CD4-positive, CD25-positive, alpha-beta regulatory T cell (primary cell): ENCODE measurements at regions not wholly inside any gene's neighbourhood (a gene's known extent, or its start where the extent isn't known, plus 50 kb on each side); places are given as distances from the start of the nearest gene placed in this dataset.

ENCODE experiments used
- ATAC-seq, 2 donors: fragments of 150-1000 bp; cut with Tn5 transposase; one replicate each; pipeline ENCODE4 v1.10.0; 2021; ENCODE audit warnings: low read depth in 2 of 2, moderate number of reproducible peaks in 2 of 2, moderate library complexity in 1 of 2
- DNase-seq, 3 donors: peaks; one replicate each; pipeline versions ENCODE4 v3.0.0 to v3.0.0-alpha.2; 2012 to 2022; ENCODE audit warnings: mixed read lengths in 1 of 3
- H3K27ac ChIP-seq: one replicate; pipeline ENCODE4 v1.7.0; 2013; ENCODE audit warnings: mild to moderate bottlenecking, low read length; ENCODE audit not compliant: insufficient read depth, poor library complexity, severe bottlenecking
- H3K27me3 ChIP-seq: one replicate; pipeline ENCODE4 v1.7.0; 2013; ENCODE audit warnings: low read length; ENCODE audit not compliant: control insufficient read depth, insufficient read depth
- H3K36me3 ChIP-seq: one replicate; pipeline ENCODE4 v1.7.0; 2013; ENCODE audit warnings: mild to moderate bottlenecking, low read length, moderate library complexity; ENCODE audit not compliant: control insufficient read depth, insufficient read depth
- H3K4me1 ChIP-seq: 2 replicates; pipeline ENCODE4 v1.7.0; 2013; ENCODE audit warnings: mild to moderate bottlenecking, low read length; ENCODE audit not compliant: insufficient read depth, control insufficient read depth, poor library complexity, severe bottlenecking
- H3K4me3 ChIP-seq: one replicate; pipeline ENCODE4 v1.7.0; 2013; ENCODE audit warnings: low read depth, mild to moderate bottlenecking, low read length, moderate library complexity
- H3K9me3 ChIP-seq, 2 experiments: 1 replicate in 1 of 2; 2 replicates in 1 of 2; pipeline ENCODE4 v1.7.0; 2013; ENCODE audit warnings: low read length in 2 of 2, mild to moderate bottlenecking in 1 of 2, moderate library complexity in 1 of 2; ENCODE audit not compliant: control insufficient read depth in 2 of 2
- H3K27ac Mint-ChIP-seq, 3 donors: one replicate each; pipeline ENCODE4 v1.8.0; 2020 to 2022; ENCODE audit warnings: mild to moderate bottlenecking in 3 of 3, mixed read lengths in 3 of 3, moderate library complexity in 2 of 3
- H3K27me3 Mint-ChIP-seq: one replicate; pipeline ENCODE4 v1.8.0; 2022; ENCODE audit warnings: mild to moderate bottlenecking, mixed read lengths
- H3K36me3 Mint-ChIP-seq: one replicate; pipeline ENCODE4 v1.8.0; 2020; ENCODE audit warnings: mixed read lengths
- H3K4me1 Mint-ChIP-seq, 4 donors: one replicate each; pipeline ENCODE4 v1.8.0; 2020 to 2022; ENCODE audit warnings: mixed read lengths in 4 of 4, mild to moderate bottlenecking in 1 of 4
- H3K4me3 Mint-ChIP-seq, 4 donors: one replicate each; pipeline ENCODE4 v1.8.0; 2020 to 2022; ENCODE audit warnings: mild to moderate bottlenecking in 4 of 4, mixed read lengths in 4 of 4, moderate library complexity in 3 of 4
- H3K9me3 Mint-ChIP-seq, 7 donors: one replicate each; pipeline ENCODE4 v1.8.0; 2020 to 2022; ENCODE audit warnings: mixed read lengths in 7 of 7, mild to moderate bottlenecking in 3 of 7, moderate library complexity in 2 of 7

GRCh38 chr1:68788762-68789161, 291.9 kb upstream of the DEPDC1 start:
- ATAC-seq: no peak
- DNase-seq: no peak
- Histone ChIP-seq H3K4me1 (no peaks in the 10 kb centered on the region), H3K9me3 (peaks cover 0 to 5% of the 10 kb centered on the region in 2 experiments), H3K27ac (no peak overlapping the region), H3K4me3 (no peak overlapping the region), H3K27me3 (no peaks in the 10 kb centered on the region), H3K36me3 (no peaks in the 10 kb centered on the region)
- no peak overlapping the region for H3K4me3 Mint-ChIP-seq
- H3K27ac Mint-ChIP-seq: peak overlapping the region in 1 of 3 donors; percentile 11
- no peaks in the 10 kb centered on the region for H3K36me3 Mint-ChIP-seq
- H3K4me1 Mint-ChIP-seq: no peaks in the 10 kb centered on the region
- H3K9me3 Mint-ChIP-seq: peaks cover 0 to 14% (median 4%) of the 10 kb centered on the region in 7 donors
- no peaks in the 10 kb centered on the region for H3K27me3 Mint-ChIP-seq

GRCh38 chr1:68791800-68792199, 294.9 kb upstream of the DEPDC1 start:
- no peaks in the 10 kb centered on the region for H3K36me3 Mint-ChIP-seq
- H3K27ac Mint-ChIP-seq: no peak overlapping the region
- peaks cover 0 to 20% (median 4%) of the 10 kb centered on the region in 7 donors for H3K9me3 Mint-ChIP-seq
- Histone ChIP-seq H3K36me3 (no peaks in the 10 kb centered on the region), H3K4me3 (no peak overlapping the region), H3K27ac (no peak overlapping the region), H3K4me1 (no peaks in the 10 kb centered on the region), H3K9me3 (peaks cover 0 to 5% of the 10 kb centered on the region in 2 experiments), H3K27me3 (no peaks in the 10 kb centered on the region)
- no peak overlapping the region for H3K4me3 Mint-ChIP-seq
- H3K27me3 Mint-ChIP-seq: no peaks in the 10 kb centered on the region
- ATAC-seq: no peak
- DNase-seq: no peak
- no peaks in the 10 kb centered on the region for H3K4me1 Mint-ChIP-seq

DNA sequence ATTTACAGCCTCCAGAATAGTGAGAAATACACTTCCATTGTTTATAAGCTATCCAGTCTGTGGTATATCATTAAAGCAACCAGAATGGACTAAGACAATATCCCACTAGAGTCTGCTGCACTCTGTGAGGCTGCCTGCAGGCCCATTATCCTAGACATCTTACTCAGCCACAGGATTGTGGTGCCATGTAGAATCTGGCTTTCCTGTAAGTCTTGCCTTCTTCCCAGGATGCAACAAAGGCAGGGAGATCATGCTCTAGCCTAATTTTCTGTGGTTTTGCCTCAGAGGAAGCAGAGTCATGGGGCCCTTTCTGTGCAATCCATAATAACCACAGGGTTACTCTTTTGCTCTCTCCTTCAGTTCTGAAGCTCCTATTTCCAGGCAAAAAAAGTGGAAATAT, 299.1 kb upstream of the DEPDC1 start:
- Histone ChIP-seq H3K27ac (no peak overlapping the region), H3K27me3 (no peaks in the 10 kb centered on the region), H3K36me3 (no peaks in the 10 kb centered on the region), H3K9me3 (peaks cover 0 to 5% of the 10 kb centered on the region in 2 experiments), H3K4me3 (no peak overlapping the region), H3K4me1 (no peaks in the 10 kb centered on the region)
- H3K36me3 Mint-ChIP-seq: no peaks in the 10 kb centered on the region
- ATAC-seq: no peak
- H3K9me3 Mint-ChIP-seq: peaks cover 0 to 12% (median 3%) of the 10 kb centered on the region in 7 donors
- no peak for DNase-seq
- H3K27me3 Mint-ChIP-seq: no peaks in the 10 kb centered on the region
- no peak overlapping the region for H3K4me3 Mint-ChIP-seq
- H3K4me1 Mint-ChIP-seq: no peaks in the 10 kb centered on the region
- H3K27ac Mint-ChIP-seq: no peak overlapping the region

GRCh38 chr1:68796888-68797287, 300.0 kb upstream of the DEPDC1 start:
- Histone ChIP-seq H3K4me3 (no peak overlapping the region), H3K27me3 (no peaks in the 10 kb centered on the region), H3K36me3 (no peaks in the 10 kb centered on the region), H3K27ac (no peak overlapping the region), H3K9me3 (peaks cover 0 to 5% of the 10 kb centered on the region in 2 experiments), H3K4me1 (no peaks in the 10 kb centered on the region)
- DNase-seq (no peak), ATAC-seq (no peak)
- Mint-ChIP-seq H3K27ac (no peak overlapping the region), H3K4me3 (no peak overlapping the region), H3K27me3 (no peaks in the 10 kb centered on the region), H3K9me3 (peaks cover 0 to 12% (median 2%) of the 10 kb centered on the region in 7 donors), H3K4me1 (no peaks in the 10 kb centered on the region), H3K36me3 (no peaks in the 10 kb centered on the region)

- no peaks in the 10 kb centered on the region for H3K27me3 Mint-ChIP-seq
- no peak overlapping the region for H3K4me3 Mint-ChIP-seq
- ATAC-seq (no peak), DNase-seq (no peak)
- no peak overlapping the region for H3K27ac ChIP-seq
- H3K36me3 ChIP-seq: no peaks in the 10 kb centered on the region
- H3K9me3 Mint-ChIP-seq: peaks cover 0 to 14% (median 2%) of the 10 kb centered on the region in 7 donors
- H3K4me1 ChIP-seq: no peaks in the 10 kb centered on the region
- no peak overlapping the region for H3K27ac Mint-ChIP-seq
- no peaks in the 10 kb centered on the region for H3K27me3 ChIP-seq
- no peaks in the 10 kb centered on the region for H3K4me1 Mint-ChIP-seq
- H3K9me3 ChIP-seq: no peaks in the 10 kb centered on the region
- H3K36me3 Mint-ChIP-seq: no peaks in the 10 kb centered on the region
- H3K4me3 ChIP-seq: no peak overlapping the region
Observed at GRCh38 chr1:68798071-68798470, 301.2 kb upstream of the DEPDC1 start.

- Histone ChIP-seq H3K36me3 (no peaks in the 10 kb centered on the region), H3K4me1 (no peaks in the 10 kb centered on the region), H3K27me3 (no peaks in the 10 kb centered on the region), H3K4me3 (no peak overlapping the region), H3K9me3 (no peaks in the 10 kb centered on the region), H3K27ac (no peak overlapping the region)
- no peaks in the 10 kb centered on the region for H3K27me3 Mint-ChIP-seq
- no peaks in the 10 kb centered on the region for H3K36me3 Mint-ChIP-seq
- H3K4me1 Mint-ChIP-seq: no peaks in the 10 kb centered on the region
- no peak for DNase-seq
- ATAC-seq: no peak
- no peak overlapping the region for H3K27ac Mint-ChIP-seq
- H3K4me3 Mint-ChIP-seq: no peak overlapping the region
- H3K9me3 Mint-ChIP-seq: peaks cover under 1 to 15% (median 2%) of the 10 kb centered on the region in 7 donors
Observed at GRCh38 chr1:68799096-68799495, 302.2 kb upstream of the DEPDC1 start.

GRCh38 chr1:68800182-68800581, 303.3 kb upstream of the DEPDC1 start:
- Mint-ChIP-seq H3K4me3 (no peak overlapping the region), H3K36me3 (no peaks in the 10 kb centered on the region), H3K27ac (no peak overlapping the region), H3K27me3 (no peaks in the 10 kb centered on the region), H3K4me1 (no peaks in the 10 kb centered on the region), H3K9me3 (peaks cover 1 to 24% (median 4%) of the 10 kb centered on the region in 7 donors)
- no peak overlapping the region for H3K27ac ChIP-seq
- no peak for ATAC-seq
- H3K9me3 ChIP-seq: no peaks in the 10 kb centered on the region
- no peaks in the 10 kb centered on the region for H3K4me1 ChIP-seq
- H3K27me3 ChIP-seq: no peaks in the 10 kb centered on the region
- H3K36me3 ChIP-seq: no peaks in the 10 kb centered on the region
- H3K4me3 ChIP-seq: no peak overlapping the region
- DNase-seq: no peak

DNA sequence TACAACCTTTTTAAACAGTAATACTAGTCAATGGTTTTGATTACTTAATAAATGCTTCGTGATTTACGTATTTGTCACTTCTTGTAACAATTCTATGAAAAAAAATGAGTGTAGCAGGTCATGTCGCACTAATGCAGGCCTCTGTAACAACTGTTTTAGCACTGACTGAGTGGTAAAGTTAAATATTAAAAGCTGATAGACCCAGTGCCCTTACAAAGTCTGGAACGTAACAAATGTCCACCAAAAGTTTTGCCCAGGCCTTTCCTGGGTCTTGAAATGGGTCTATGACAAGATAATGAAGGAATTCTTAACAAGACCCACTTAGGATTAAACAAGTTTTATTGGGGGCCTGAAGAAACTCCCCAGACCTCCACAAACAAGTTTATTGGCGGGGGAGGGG, 304.6 kb upstream of the DEPDC1 start:
- no peak for DNase-seq
- no peak overlapping the region for H3K27ac ChIP-seq

More for the DNA sequence above, 304.6 kb upstream of the DEPDC1 start:
- ATAC-seq: no peak
- Histone ChIP-seq H3K4me1 (no peaks in the 10 kb centered on the region), H3K27me3 (no peaks in the 10 kb centered on the region), H3K4me3 (no peak overlapping the region), H3K9me3 (no peaks in the 10 kb centered on the region), H3K36me3 (no peaks in the 10 kb centered on the region)
- Mint-ChIP-seq H3K9me3 (peaks cover 1 to 25% (median 5%) of the 10 kb centered on the region in 7 donors), H3K4me3 (no peak overlapping the region), H3K27ac (no peak overlapping the region), H3K4me1 (no peaks in the 10 kb centered on the region), H3K36me3 (no peaks in the 10 kb centered on the region), H3K27me3 (no peaks in the 10 kb centered on the region)
